H1 (cell line): ENCODE measurements at regions not wholly inside any gene's neighbourhood (a gene's known extent, or its start where the extent isn't known, plus 50 kb on each side); places are given as distances from the start of the nearest gene placed in this dataset.

Source experiments
- CEBPB ChIP-seq: IDR thresholded peaks from 2 replicates; pipeline ENCODE4 v1.6.1; 2012; ENCODE audit warnings: low read depth, low read length
- CREB1 ChIP-seq: IDR thresholded peaks from 2 replicates; pipeline ENCODE4 v1.6.1; 2012; ENCODE audit warnings: inconsistent platforms
- CTCF ChIP-seq, 3 experiments: IDR thresholded peaks; 1 replicate in 2 of 3; 2 replicates in 1 of 3; pipeline versions ENCODE4 v1.5.1 to v1.6.1; 2011; ENCODE audit warnings: low read length in 3 of 3, mild to moderate bottlenecking in 3 of 3, inconsistent platforms in 2 of 3, low read depth in 1 of 3, moderate library complexity in 1 of 3; ENCODE audit not compliant: insufficient read depth in 1 of 3; ENCODE audit errors: control extremely low read depth in 1 of 3
- EGR1 ChIP-seq: IDR thresholded peaks from 2 replicates; pipeline ENCODE4 v1.6.1; 2011; ENCODE audit warnings: low read depth, low read length, borderline replicate concordance
- HDAC6 ChIP-seq: IDR thresholded peaks from one replicate; pipeline ENCODE4 v1.7.1; 2012; ENCODE audit warnings: low read depth, mild to moderate bottlenecking, inconsistent platforms, low read length, moderate library complexity
- JUN ChIP-seq: IDR thresholded peaks from 2 replicates; pipeline ENCODE4 v1.6.1; 2011; ENCODE audit warnings: low read depth, mild to moderate bottlenecking, improper control_type of control experiment, low read length
- POLR2A ChIP-seq, 2 experiments: IDR thresholded peaks; 1 replicate in 1 of 2; 2 replicates in 1 of 2; pipeline ENCODE4 v1.6.1; 2011; ENCODE audit warnings: low read depth in 2 of 2, low read length in 2 of 2, mild to moderate bottlenecking in 2 of 2; ENCODE audit errors: control extremely low read depth in 1 of 2
- POLR2AphosphoS5 ChIP-seq: IDR thresholded peaks from 2 replicates; pipeline ENCODE4 v1.6.1; 2011; ENCODE audit warnings: low read depth, low read length
- RAD21 ChIP-seq, 2 experiments: IDR thresholded peaks in 1 of 2; conservative IDR thresholded peaks in 1 of 2; 2 replicates each; pipeline ENCODE4 v1.6.1; 2011; ENCODE audit warnings: low read depth in 2 of 2, low read length in 2 of 2, improper control_type of control experiment in 1 of 2, inconsistent platforms in 1 of 2, mild to moderate bottlenecking in 1 of 2, moderate library complexity in 1 of 2
- SIN3A ChIP-seq, 2 experiments: IDR thresholded peaks in 1 of 2; conservative IDR thresholded peaks in 1 of 2; 2 replicates each; pipeline ENCODE4 v1.6.1; 2011 to 2012; ENCODE audit warnings: low read length in 2 of 2, improper control_type of control experiment in 1 of 2, low read depth in 1 of 2, mild to moderate bottlenecking in 1 of 2
- SUZ12 ChIP-seq: fragments of 200-600 bp; sonication (generic); IDR thresholded peaks from 2 replicates; pipeline ENCODE4 v1.6.1; 2012; ENCODE audit warnings: mild to moderate bottlenecking, inconsistent platforms, low read length, moderate library complexity, mixed read lengths
- TEAD4 ChIP-seq: IDR thresholded peaks from 2 replicates; pipeline ENCODE4 v1.6.1; 2012; ENCODE audit warnings: low read depth, low read length, inconsistent platforms, mixed read lengths

- TF ChIP-seq CTCF (IDR thresholded peaks at IDR 0.05; ENCODE audit: control extremely low read depth in 1 of 3, insufficient read depth in 1 of 3, low read depth in 1 of 3, low read length in 3 of 3) = no peak
- TF ChIP-seq POLR2AphosphoS5 = no peak
- TF ChIP-seq CREB1 = no peak
- TF ChIP-seq EGR1 = no peak
- TF ChIP-seq HDAC6 = no peak
- TF ChIP-seq POLR2A (IDR thresholded peaks at IDR 0.05; ENCODE audit: control extremely low read depth in 1 of 2, low read depth in 2 of 2, low read length in 2 of 2) = no peak
- no peak for TF ChIP-seq SUZ12
- TF ChIP-seq TEAD4 = no peak
- TF ChIP-seq JUN = no peak
- TF ChIP-seq SIN3A (conservative IDR thresholded peaks at IDR 0.05 in 1 of 2, IDR thresholded peaks at IDR 0.05 in 1 of 2; ENCODE audit: low read depth in 1 of 2, low read length in 2 of 2) = no peak
- no peak for TF ChIP-seq RAD21 (IDR thresholded peaks at IDR 0.05 in 1 of 2, conservative IDR thresholded peaks at IDR 0.05 in 1 of 2; ENCODE audit: low read depth in 2 of 2, low read length in 2 of 2)
- TF ChIP-seq CEBPB = no peak
These were observed 401.4 kb downstream of the TBL1XR1 start for GRCh38 chr3:176795891-176796290.
